Keratinocyte (primary cell): ENCODE measurements at regions not wholly inside any gene's neighbourhood (a gene's known extent, or its start where the extent isn't known, plus 50 kb on each side); places are given as distances from the start of the nearest gene placed in this dataset.

Experiments used
- DNase-seq: peaks from one replicate; pipeline ENCODE4 v3.0.0-alpha.2; 2011; ENCODE audit warnings: low read depth, missing footprints, low spot score
- FAIRE-seq: peaks from 2 replicates; lab custom pipeline; 2011; peaks lifted over from hg19 to GRCh38; lab: Jason Lieb, UNC
- H2AFZ ChIP-seq: 2 replicates; pipeline ENCODE4 v1.6.0; 2012; ENCODE audit warnings: low read length, control low read depth, inconsistent platforms; ENCODE audit not compliant: control insufficient read depth
- H3K27ac ChIP-seq: 2 replicates; pipeline ENCODE4 v1.5.1; 2011; ENCODE audit warnings: low read length; ENCODE audit not compliant: control insufficient read depth, insufficient read depth
- H3K27me3 ChIP-seq: 3 replicates; pipeline ENCODE4 v1.6.0; 2011; ENCODE audit warnings: low read length; ENCODE audit not compliant: control insufficient read depth, insufficient read depth; ENCODE audit errors: extremely low read depth
- H3K36me3 ChIP-seq, 2 experiments: 2 replicates in 1 of 2; 3 replicates in 1 of 2; pipeline ENCODE4 v1.5.1; 2011; ENCODE audit warnings: low read length in 2 of 2, mild to moderate bottlenecking in 1 of 2; ENCODE audit not compliant: control insufficient read depth in 2 of 2, insufficient read depth in 2 of 2; ENCODE audit errors: extremely low read depth in 1 of 2
- H3K4me1 ChIP-seq: 3 replicates; pipeline ENCODE4 v1.5.1; 2011; ENCODE audit warnings: low read length; ENCODE audit not compliant: control insufficient read depth, insufficient read depth; ENCODE audit errors: extremely low read depth
- H3K4me2 ChIP-seq: 3 replicates; pipeline ENCODE4 v1.6.0; 2011; ENCODE audit warnings: low read depth, low read length; ENCODE audit not compliant: control insufficient read depth, insufficient read depth; ENCODE audit errors: extremely low read depth
- H3K4me3 ChIP-seq, 3 experiments: fragments of 200-600 bp in 1 of 3; sonication (generic) in 1 of 3; 2 replicates in 2 of 3; 3 replicates in 1 of 3; pipeline ENCODE4 v1.5.1; 2011 to 2016; ENCODE audit warnings: low read length in 3 of 3, mild to moderate bottlenecking in 3 of 3, control low read depth in 2 of 3, inconsistent platforms in 1 of 3, low read depth in 1 of 3, mixed read lengths in 1 of 3, mixed run types in 1 of 3, moderate library complexity in 1 of 3; ENCODE audit not compliant: control insufficient read depth in 2 of 3, insufficient read depth in 2 of 3; ENCODE audit errors: extremely low read depth in 1 of 3
- H3K79me2 ChIP-seq: 2 replicates; pipeline ENCODE4 v1.6.0; 2012; ENCODE audit warnings: low read length; ENCODE audit not compliant: control insufficient read depth, insufficient read depth
- H3K9ac ChIP-seq: 3 replicates; pipeline ENCODE4 v1.6.0; 2011; ENCODE audit warnings: low read length; ENCODE audit not compliant: control insufficient read depth, insufficient read depth; ENCODE audit errors: extremely low read depth
- H3K9me1 ChIP-seq: 3 replicates; pipeline ENCODE4 v1.6.0; 2011; ENCODE audit warnings: low read length; ENCODE audit not compliant: control insufficient read depth, insufficient read depth; ENCODE audit errors: extremely low read depth
- H3K9me3 ChIP-seq: 2 replicates; pipeline ENCODE4 v1.5.1; 2012; ENCODE audit warnings: low read depth, low read length; ENCODE audit not compliant: control insufficient read depth
- H4K20me1 ChIP-seq: 3 replicates; pipeline ENCODE4 v1.6.0; 2011; ENCODE audit warnings: low read length; ENCODE audit not compliant: control insufficient read depth, insufficient read depth; ENCODE audit errors: extremely low read depth
- CTCF ChIP-seq, 3 experiments: IDR thresholded peaks in 1 of 3; conservative IDR thresholded peaks in 1 of 3; optimal IDR thresholded peaks in 1 of 3; 2 replicates in 2 of 3; 3 replicates in 1 of 3; pipeline versions ENCODE3 to v1.5.1; 2011; ENCODE audit warnings: low read length in 3 of 3, mild to moderate bottlenecking in 3 of 3, moderate library complexity in 2 of 3, control low read depth in 1 of 3, inconsistent platforms in 1 of 3; ENCODE audit not compliant: insufficient read depth in 2 of 3; ENCODE audit errors: extremely low read depth in 1 of 3
- EZH2 ChIP-seq: IDR thresholded peaks from one replicate; pipeline ENCODE4 v1.6.1; 2012; ENCODE audit warnings: inconsistent platforms, mild to moderate bottlenecking, low read length, moderate library complexity
- dilution Hi-C: fragments of 300-500 bp; cut with MboI; formaldehyde crosslinking; loops from one replicate; pipeline ENCODE4 v1.7.0; 2020; ENCODE audit warnings: low sequenced_read_pairs; ENCODE audit not compliant: extremely low pct_ligation_motif_present

GRCh38 chr6:14589175-14589574 lies 471.6 kb downstream of the CD83 start:
- H3K27me3 ChIP-seq = no peaks in the 10 kb centered on the region
- H3K4me2 ChIP-seq = no peak overlapping the region
- TF ChIP-seq EZH2 (no peak), CTCF (optimal IDR thresholded peaks at IDR 0.05 in 1 of 3, IDR thresholded peaks at IDR 0.05 in 1 of 3, conservative IDR thresholded peaks at IDR 0.05 in 1 of 3; ENCODE audit: extremely low read depth in 1 of 3, insufficient read depth in 2 of 3, low read length in 3 of 3) (no peak)
- no peaks in the 10 kb centered on the region for H3K9me3 ChIP-seq
- DNase-seq (no peak), FAIRE-seq (no peak)
- no peaks in the 10 kb centered on the region for H3K4me1 ChIP-seq
- H4K20me1 ChIP-seq = no peaks in the 10 kb centered on the region
- no peaks in the 10 kb centered on the region for H3K9me1 ChIP-seq
- no peak overlapping the region for H3K27ac ChIP-seq
- no peak overlapping the region for H2AFZ ChIP-seq
- no peaks in the 10 kb centered on the region for H3K36me3 ChIP-seq
- dilution Hi-C loops = no loop called here
- no peaks in the 10 kb centered on the region for H3K79me2 ChIP-seq
- H3K4me3 ChIP-seq = no peak overlapping the region
- H3K9ac ChIP-seq = no peak overlapping the region

- Histone ChIP-seq H3K9me1 (no peaks in the 10 kb centered on the region), H3K27ac (no peak overlapping the region), H3K4me2 (no peak overlapping the region), H3K36me3 (no peaks in the 10 kb centered on the region), H3K79me2 (no peaks in the 10 kb centered on the region), H2AFZ (no peak overlapping the region), H3K27me3 (no peaks in the 10 kb centered on the region), H3K4me3 (no peak overlapping the region), H3K9ac (no peak overlapping the region), H4K20me1 (no peaks in the 10 kb centered on the region), H3K9me3 (no peaks in the 10 kb centered on the region), H3K4me1 (no peaks in the 10 kb centered on the region)
- no peak for FAIRE-seq
- dilution Hi-C loops = no loop called here
- TF ChIP-seq EZH2 = no peak
- no peak for TF ChIP-seq CTCF (optimal IDR thresholded peaks at IDR 0.05 in 1 of 3, IDR thresholded peaks at IDR 0.05 in 1 of 3, conservative IDR thresholded peaks at IDR 0.05 in 1 of 3; ENCODE audit: extremely low read depth in 1 of 3, insufficient read depth in 2 of 3, low read length in 3 of 3)
- no peak for DNase-seq
These were observed 473.0 kb downstream of the CD83 start for GRCh38 chr6:14590586-14590985.
